ENCODE measurements at regions not wholly inside any gene's neighbourhood (a gene's known extent, or its start where the extent isn't known, plus 50 kb on each side); places are given as distances from the start of the nearest gene placed in this dataset.

DNA sequence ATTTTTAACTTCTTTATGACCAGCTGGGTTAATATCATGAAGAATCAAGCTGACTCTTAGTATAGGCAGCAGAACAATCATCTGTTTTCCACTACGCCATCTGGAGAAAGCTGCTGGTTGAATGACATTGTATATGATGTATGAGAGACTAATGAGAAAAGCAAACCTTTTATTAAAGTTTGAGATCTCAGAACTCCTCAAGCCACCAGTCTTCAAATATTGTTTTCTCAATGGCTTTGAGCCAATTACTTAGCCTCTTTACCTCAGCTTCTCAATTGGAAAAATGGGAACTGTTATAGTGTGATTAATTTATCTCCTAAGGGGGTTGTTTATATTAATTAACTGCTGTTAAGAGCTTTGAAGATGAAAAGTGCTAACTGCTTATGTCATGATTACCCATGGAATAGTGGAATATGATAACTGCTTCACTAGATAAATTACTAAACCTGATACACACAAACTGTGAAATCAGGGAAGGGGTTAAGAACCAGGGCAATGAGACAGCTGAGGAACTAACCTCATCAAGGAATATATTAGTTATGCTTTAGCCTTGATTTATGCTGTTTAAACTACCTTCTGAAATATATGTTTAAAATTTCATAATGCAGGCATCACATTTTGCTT lies 330.1 kb downstream of the SOX2 start:
- ChIA-PET CTCF (no interaction called here), POLR2A (no interaction called here)
- Histone ChIP-seq H3K4me3 (ENCODE audit: low read depth, low read length) (no peak overlapping the region), H3K27ac (ENCODE audit: low read depth, low read length) (no peak overlapping the region), H3K27me3 (ENCODE audit: control insufficient read depth, insufficient read depth, low read length) (no peaks in the 10 kb centered on the region), H3K9me3 (ENCODE audit: control insufficient read depth, insufficient read depth, low read length) (peaks cover 12% of the 10 kb centered on the region)
- no peak for DNase-seq (ENCODE audit: low read depth, low spot score)
- TF ChIP-seq, protein P1, sequence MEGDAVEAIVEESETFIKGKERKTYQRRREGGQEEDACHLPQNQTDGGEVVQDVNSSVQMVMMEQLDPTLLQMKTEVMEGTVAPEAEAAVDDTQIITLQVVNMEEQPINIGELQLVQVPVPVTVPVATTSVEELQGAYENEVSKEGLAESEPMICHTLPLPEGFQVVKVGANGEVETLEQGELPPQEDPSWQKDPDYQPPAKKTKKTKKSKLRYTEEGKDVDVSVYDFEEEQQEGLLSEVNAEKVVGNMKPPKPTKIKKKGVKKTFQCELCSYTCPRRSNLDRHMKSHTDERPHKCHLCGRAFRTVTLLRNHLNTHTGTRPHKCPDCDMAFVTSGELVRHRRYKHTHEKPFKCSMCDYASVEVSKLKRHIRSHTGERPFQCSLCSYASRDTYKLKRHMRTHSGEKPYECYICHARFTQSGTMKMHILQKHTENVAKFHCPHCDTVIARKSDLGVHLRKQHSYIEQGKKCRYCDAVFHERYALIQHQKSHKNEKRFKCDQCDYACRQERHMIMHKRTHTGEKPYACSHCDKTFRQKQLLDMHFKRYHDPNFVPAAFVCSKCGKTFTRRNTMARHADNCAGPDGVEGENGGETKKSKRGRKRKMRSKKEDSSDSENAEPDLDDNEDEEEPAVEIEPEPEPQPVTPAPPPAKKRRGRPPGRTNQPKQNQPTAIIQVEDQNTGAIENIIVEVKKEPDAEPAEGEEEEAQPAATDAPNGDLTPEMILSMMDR (IDR thresholded peaks at IDR 0.05; ENCODE audit: low read depth, low read length): no peak

DNA sequence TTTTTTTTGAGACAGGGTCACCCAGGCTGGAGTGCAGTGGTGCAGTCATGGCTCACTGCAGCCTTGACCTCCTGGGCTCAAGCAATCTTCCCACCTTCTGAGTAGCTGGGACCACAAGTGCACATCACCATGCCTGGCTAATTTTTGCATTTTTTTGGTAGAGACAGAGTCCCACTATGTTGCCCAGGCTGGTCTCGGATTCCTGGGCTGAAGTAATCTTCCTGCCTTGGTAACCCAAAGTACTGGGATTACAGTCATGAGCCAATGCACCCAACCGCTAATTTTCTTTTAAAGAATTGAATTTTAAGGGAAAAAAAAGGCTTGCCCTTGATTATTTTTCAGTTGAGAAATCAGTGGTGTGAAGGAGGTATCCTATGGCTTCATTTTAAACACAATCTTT lies 334.0 kb downstream of the SOX2 start:
- Histone ChIP-seq H3K27ac (ENCODE audit: low read depth, low read length) (no peak overlapping the region), H3K27me3 (ENCODE audit: control insufficient read depth, insufficient read depth, low read length) (no peaks in the 10 kb centered on the region), H3K9me3 (ENCODE audit: control insufficient read depth, insufficient read depth, low read length) (peaks cover 11% of the 10 kb centered on the region), H3K4me3 (ENCODE audit: low read depth, low read length) (no peak overlapping the region)
- TF ChIP-seq, protein P1 (IDR thresholded peaks at IDR 0.05; ENCODE audit: low read depth, low read length): no peak
- DNase-seq (ENCODE audit: low read depth, low spot score): no peak
- POLR2A ChIA-PET: no interaction called here
- CTCF ChIA-PET: no interaction called here

DNA sequence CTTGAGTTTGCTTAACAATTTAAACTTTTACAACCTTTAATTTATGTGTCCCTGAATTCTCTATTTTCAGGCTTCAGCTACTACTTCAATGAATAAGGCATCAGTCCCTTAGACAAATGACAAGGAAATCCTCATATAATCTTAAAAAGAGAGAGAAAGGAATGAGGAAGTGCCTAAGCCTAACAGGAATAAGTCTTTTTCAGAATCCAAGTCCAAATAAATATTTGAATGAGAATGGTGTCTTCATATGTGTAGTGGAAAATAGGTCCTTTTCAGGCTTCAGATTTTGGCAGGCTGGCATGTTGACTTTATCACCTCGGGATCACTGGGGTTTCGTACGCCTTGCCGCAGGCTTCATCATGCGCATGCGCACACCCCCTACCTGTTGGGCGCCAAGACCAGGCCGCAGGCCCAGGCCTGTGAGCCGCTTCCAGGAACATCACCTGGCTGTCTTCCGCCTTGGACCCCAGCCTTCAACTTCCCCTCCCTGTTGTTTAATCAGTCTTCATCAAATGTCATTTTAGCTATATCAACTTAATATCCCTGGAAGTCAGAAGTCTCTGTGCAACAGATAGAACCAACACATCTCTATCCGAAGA lies 334.5 kb downstream of the SOX2 start:
- ChIA-PET POLR2A (no interaction called here), CTCF (no interaction called here)
- Histone ChIP-seq H3K4me3 (ENCODE audit: low read depth, low read length) (no peak overlapping the region), H3K27me3 (ENCODE audit: control insufficient read depth, insufficient read depth, low read length) (no peaks in the 10 kb centered on the region), H3K9me3 (ENCODE audit: control insufficient read depth, insufficient read depth, low read length) (peaks cover 11% of the 10 kb centered on the region), H3K27ac (ENCODE audit: low read depth, low read length) (no peak overlapping the region)
- no peak for DNase-seq (ENCODE audit: low read depth, low spot score)
- TF ChIP-seq, protein P1 (IDR thresholded peaks at IDR 0.05; ENCODE audit: low read depth, low read length): no peak

DNA sequence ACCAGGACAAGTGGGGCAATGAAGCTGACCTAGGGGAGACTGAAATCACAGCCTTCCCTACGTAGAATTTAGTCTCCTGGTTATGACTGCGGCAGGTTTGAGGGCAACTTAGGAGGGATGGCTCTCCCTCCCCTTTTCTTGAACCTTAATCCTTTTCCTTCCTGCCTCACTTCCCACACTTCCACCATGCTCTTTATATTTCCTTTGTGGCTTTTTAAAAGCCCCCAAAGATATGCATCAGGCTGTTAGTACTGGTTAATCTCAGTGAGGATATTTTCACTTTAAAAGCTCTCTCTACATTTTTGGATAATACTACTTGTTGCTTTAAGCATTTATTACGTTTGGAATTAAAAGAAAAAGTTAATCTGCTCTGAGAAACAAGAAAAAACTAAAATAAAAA lies 339.2 kb downstream of the SOX2 start:
- peaks cover 7% of the 10 kb centered on the region for H3K9me3 ChIP-seq (ENCODE audit: control insufficient read depth, insufficient read depth, low read length)
- no peak for DNase-seq (ENCODE audit: low read depth, low spot score)
- ChIA-PET CTCF (no interaction called here), POLR2A (no interaction called here)
- TF ChIP-seq, protein P1 (IDR thresholded peaks at IDR 0.05; ENCODE audit: low read depth, low read length): no peak
- H3K27me3 ChIP-seq (ENCODE audit: control insufficient read depth, insufficient read depth, low read length): no peaks in the 10 kb centered on the region
- no peak overlapping the region for H3K4me3 ChIP-seq (ENCODE audit: low read depth, low read length)
- H3K27ac ChIP-seq (ENCODE audit: low read depth, low read length): no peak overlapping the region

DNA sequence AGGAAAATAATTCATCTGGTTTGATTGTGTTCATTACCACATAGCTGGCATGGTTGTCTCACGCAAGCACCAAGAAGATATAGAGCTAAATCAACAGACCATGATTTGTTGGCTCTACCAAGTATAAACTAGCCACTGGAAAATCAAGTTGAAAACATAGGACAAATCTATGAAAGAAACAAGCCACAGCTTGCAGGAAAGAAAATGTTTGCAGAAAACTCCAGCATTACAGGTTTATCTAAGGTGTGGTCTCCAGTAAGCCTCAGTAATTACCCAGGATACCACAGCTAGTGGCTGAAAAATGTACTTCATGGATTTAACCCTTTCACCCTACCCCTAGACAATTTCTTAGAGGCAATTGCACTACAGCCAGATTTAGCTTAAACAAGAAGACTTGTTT lies 340.6 kb downstream of the SOX2 start:
- CTCF ChIA-PET: no interaction called here
- H3K4me3 ChIP-seq (ENCODE audit: low read depth, low read length): no peak overlapping the region
- peaks cover 4% of the 10 kb centered on the region; the same call in 1 of the 2 replicates for H3K9me3 ChIP-seq (ENCODE audit: control insufficient read depth, insufficient read depth, low read length)
- no peak for DNase-seq (ENCODE audit: low read depth, low spot score)
- POLR2A ChIA-PET: no interaction called here
- no peaks in the 10 kb centered on the region for H3K27me3 ChIP-seq (ENCODE audit: control insufficient read depth, insufficient read depth, low read length)
- TF ChIP-seq, protein P1 (IDR thresholded peaks at IDR 0.05; ENCODE audit: low read depth, low read length): no peak
- no peak overlapping the region for H3K27ac ChIP-seq (ENCODE audit: low read depth, low read length)
